Fibroblast of villous mesenchyme (primary cell): ENCODE measurements at regions not wholly inside any gene's neighbourhood (a gene's known extent, or its start where the extent isn't known, plus 50 kb on each side); places are given as distances from the start of the nearest gene placed in this dataset.
A peak's percentile ranks its signal among the peaks of the same experiment; 100 is the strongest.

Experiments used
- DNase-seq: peaks from one replicate; pipeline ENCODE4 v3.0.0-alpha.2; 2010; ENCODE audit warnings: low read depth
- H3K4me3 ChIP-seq: 2 replicates; pipeline ENCODE4 v1.5.1; 2011; ENCODE audit warnings: low read depth, mild to moderate bottlenecking, low read length
- TF ChIP-seq, protein P1 (sequence below): IDR thresholded peaks from 2 replicates; pipeline ENCODE4 v1.5.1; 2012; ENCODE audit warnings: low read depth, mild to moderate bottlenecking, low read length; ENCODE audit not compliant: insufficient read depth

DNA sequence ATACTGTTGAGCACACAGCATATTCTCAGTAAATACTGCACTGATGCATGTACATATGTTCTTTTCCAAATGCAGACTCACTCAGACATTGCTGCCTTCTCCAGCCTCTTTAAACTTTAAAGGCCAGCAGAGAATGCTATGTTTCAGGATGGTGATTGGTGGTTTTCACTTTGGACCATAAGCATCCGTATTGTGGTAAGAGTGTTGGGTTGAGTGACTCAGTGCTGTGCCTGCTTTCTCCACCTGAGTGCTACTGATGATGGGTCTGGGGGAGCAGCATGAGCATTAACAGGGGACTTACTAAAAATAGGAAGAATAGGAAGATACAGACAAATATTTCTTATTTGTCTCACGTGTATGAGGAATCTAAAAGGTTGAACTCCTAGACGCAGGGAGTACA, 56.3 kb upstream of the ZNF92 start:
- no peak overlapping the region for H3K4me3 ChIP-seq
- TF ChIP-seq, protein P1, sequence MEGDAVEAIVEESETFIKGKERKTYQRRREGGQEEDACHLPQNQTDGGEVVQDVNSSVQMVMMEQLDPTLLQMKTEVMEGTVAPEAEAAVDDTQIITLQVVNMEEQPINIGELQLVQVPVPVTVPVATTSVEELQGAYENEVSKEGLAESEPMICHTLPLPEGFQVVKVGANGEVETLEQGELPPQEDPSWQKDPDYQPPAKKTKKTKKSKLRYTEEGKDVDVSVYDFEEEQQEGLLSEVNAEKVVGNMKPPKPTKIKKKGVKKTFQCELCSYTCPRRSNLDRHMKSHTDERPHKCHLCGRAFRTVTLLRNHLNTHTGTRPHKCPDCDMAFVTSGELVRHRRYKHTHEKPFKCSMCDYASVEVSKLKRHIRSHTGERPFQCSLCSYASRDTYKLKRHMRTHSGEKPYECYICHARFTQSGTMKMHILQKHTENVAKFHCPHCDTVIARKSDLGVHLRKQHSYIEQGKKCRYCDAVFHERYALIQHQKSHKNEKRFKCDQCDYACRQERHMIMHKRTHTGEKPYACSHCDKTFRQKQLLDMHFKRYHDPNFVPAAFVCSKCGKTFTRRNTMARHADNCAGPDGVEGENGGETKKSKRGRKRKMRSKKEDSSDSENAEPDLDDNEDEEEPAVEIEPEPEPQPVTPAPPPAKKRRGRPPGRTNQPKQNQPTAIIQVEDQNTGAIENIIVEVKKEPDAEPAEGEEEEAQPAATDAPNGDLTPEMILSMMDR, result no peak
- no peak for DNase-seq

DNA sequence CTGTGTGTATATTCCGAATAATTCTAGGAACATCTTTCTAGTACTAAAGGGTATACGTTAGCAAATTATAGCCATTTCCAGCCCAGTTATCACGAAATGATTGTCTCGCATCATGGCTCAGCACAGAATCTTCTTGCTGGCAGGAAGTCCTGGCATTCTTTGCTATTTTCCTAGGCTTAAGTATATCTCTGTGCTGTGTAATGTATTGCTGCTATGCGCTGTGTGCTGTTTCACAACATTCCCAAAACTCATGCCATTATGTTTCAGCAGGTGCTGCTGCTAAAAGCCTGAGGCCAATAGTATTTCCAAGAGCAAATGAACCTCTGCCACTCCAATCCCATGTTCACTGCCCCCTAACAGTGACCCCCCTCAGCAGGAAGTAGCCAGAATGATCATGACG, 62.9 kb upstream of the ZNF92 start:
- no peak for DNase-seq
- no peak overlapping the region for H3K4me3 ChIP-seq
- TF ChIP-seq, protein P1, result no peak

DNA sequence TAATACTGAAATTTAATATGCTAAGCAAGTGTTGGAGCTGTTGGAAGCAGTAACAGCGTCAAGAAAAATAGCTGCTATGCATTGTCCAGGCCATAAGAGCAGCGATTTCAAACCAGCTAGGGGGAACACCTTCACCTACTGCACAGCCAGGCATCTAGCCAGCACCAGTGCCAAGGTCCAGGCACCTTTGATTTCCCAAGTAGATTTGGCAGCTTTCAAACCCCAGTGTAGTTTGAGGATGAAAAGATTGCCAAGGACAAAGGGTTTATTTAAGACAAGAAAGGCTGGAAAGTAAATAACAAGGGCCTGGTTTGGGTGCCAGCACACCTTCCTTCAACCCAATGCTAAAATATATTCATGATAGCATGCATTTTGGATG, 65.4 kb upstream of the ZNF92 start:
- no peak overlapping the region for H3K4me3 ChIP-seq
- TF ChIP-seq, protein P1, result no peak
- no peak for DNase-seq

DNA sequence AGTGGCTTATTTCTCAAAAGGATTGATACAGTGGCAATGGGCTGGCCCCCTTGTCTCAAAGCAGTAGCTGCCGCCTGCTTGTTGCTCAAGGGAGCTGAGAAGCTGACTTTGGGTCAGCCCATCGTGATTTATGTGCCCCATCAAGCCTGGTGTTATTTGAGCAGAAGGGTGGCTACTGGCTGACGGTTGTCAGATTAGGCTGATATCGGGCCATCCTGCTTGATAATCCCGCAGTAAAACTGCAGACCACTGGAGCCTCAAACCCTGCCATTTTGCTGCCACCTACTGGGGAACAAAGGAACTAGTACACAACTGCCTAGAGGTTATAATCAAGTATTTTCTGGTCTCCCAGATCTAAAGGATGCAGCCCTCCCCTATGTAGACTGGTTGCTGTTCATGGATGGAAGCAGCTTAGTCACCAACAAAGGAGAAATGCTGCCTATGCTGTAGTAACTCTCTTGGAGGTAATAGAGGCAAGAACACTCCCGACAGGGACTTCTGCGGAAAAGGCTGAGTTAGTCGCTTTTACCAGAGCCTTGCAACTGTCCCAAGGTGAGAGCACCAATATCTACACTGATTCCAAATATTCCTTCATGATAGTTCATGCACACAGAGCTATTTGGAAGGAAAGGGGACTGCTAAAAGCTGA, 65.9 kb upstream of the ZNF92 start:
- TF ChIP-seq, protein P1, result peak; percentile 91
- no peak overlapping the region for H3K4me3 ChIP-seq
- peak; percentile 61 for DNase-seq

DNA sequence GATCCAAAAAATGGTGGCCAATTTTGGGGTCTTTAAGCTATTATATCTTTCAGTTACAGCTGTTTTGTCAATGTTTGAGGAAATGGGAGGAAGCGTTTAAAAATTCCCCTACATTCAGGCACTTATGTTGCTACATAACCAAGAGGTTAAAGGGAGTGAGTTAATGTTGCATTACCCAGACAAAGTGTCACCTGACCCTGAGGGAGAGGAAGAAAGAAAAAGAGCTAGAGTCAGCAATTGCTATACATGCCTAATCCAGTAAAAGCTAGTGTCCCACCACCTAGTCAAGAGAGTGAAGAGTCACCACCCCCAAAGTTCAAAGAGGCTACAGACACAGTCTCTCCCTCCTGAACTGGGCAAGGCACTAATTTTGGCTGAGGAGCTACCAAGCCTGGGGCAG, 69.5 kb upstream of the ZNF92 start:
- TF ChIP-seq, protein P1, result no peak
- no peak for DNase-seq

DNA sequence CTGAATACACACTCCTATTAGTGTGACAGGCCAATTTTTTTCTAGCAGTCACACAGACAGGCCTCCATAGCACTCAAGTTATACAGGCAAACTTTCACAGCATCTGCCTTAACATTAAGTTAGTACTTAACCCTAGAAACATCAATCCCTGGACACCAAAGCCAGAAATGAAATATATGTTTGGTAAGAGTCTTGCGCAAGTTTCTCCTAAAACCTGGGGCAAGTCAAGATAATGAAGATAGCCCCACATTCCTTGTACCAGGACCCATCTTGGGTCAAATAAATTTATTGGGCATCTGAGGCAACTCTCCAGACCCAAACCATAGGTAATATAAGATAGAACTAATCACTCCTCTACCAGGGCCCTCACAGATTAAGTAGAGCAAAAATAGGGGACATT, 70.8 kb upstream of the ZNF92 start:
- no peak for DNase-seq
- H3K4me3 ChIP-seq, result no peak overlapping the region
- TF ChIP-seq, protein P1, result no peak

More for the DNA sequence above, 69.5 kb upstream of the ZNF92 start:
- no peak overlapping the region for H3K4me3 ChIP-seq

DNA sequence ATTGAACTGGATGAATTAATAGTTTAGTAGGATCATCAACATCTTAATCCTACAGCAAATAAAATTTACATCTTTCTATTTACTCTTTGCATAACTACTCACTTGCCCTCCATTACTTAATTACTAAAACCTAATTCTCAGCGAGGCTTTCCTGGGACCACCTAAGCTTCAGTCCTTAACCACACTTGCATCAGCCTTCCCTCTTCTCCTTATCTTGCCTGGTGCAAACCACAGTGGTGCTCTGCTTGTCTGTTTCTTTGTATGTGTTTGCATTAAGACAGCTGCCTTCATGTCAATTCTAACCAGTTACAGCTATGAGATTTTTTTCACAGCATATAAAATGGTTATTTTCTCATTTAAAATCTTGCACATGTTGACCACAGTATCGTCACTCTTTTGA, 72.6 kb upstream of the ZNF92 start:
- TF ChIP-seq, protein P1, result no peak
- no peak for DNase-seq
- no peak overlapping the region for H3K4me3 ChIP-seq
